H9 (cell line): ENCODE measurements at regions not wholly inside any gene's neighbourhood (a gene's known extent, or its start where the extent isn't known, plus 50 kb on each side); places are given as distances from the start of the nearest gene placed in this dataset.

ENCODE experiments used
- DNase-seq: peaks from one replicate; pipeline ENCODE4 v3.0.0-alpha.2; 2017
- H2AFZ ChIP-seq: one replicate; pipeline ENCODE4 v1.6.1; 2013; ENCODE audit warnings: mild to moderate bottlenecking, low read length, control low read depth, moderate library complexity
- H2AK5ac ChIP-seq: 2 replicates; pipeline ENCODE4 v1.6.1; 2013; ENCODE audit warnings: low read length, control low read depth, mixed read lengths; ENCODE audit not compliant: insufficient read length
- H2BK120ac ChIP-seq: one replicate; pipeline ENCODE4 v1.6.1; 2013; ENCODE audit warnings: low read depth, mild to moderate bottlenecking, low read length, control low read depth, inconsistent platforms; ENCODE audit not compliant: poor library complexity, severe bottlenecking
- H2BK12ac ChIP-seq: 2 replicates; pipeline ENCODE4 v1.6.1; 2013; ENCODE audit warnings: low read length, control low read depth, mixed read lengths, low read depth; ENCODE audit not compliant: insufficient read length
- H2BK15ac ChIP-seq: 2 replicates; pipeline ENCODE4 v1.6.1; 2013; ENCODE audit warnings: low read depth, low read length, control low read depth
- H2BK20ac ChIP-seq: one replicate; pipeline ENCODE4 v1.6.1; 2013; ENCODE audit warnings: low read depth, mild to moderate bottlenecking, low read length, control low read depth, inconsistent platforms; ENCODE audit not compliant: poor library complexity, severe bottlenecking
- H2BK5ac ChIP-seq: 2 replicates; pipeline ENCODE4 v1.6.1; 2013; ENCODE audit warnings: low read length, control low read depth, mixed read lengths; ENCODE audit not compliant: insufficient read length
- H3K14ac ChIP-seq: 2 replicates; pipeline ENCODE4 v1.6.1; 2013; ENCODE audit warnings: low read length, control low read depth; ENCODE audit not compliant: insufficient read depth
- H3K18ac ChIP-seq: 2 replicates; pipeline ENCODE4 v1.6.1; 2013; ENCODE audit warnings: low read depth, mild to moderate bottlenecking, mixed read lengths, low read length, control low read depth; ENCODE audit not compliant: insufficient read length
- H3K23ac ChIP-seq: 2 replicates; pipeline ENCODE4 v1.6.1; 2013; ENCODE audit warnings: low read length, control low read depth, mixed read lengths, low read depth; ENCODE audit not compliant: insufficient read length
- H3K23me2 ChIP-seq: 2 replicates; pipeline ENCODE4 v1.6.1; 2013; ENCODE audit warnings: low read depth, mild to moderate bottlenecking, mixed read lengths, low read length, control low read depth; ENCODE audit not compliant: insufficient read length, poor library complexity, severe bottlenecking
- H3K27ac ChIP-seq: 2 replicates; pipeline ENCODE4 v1.5.1; 2013; ENCODE audit warnings: low read length, control low read depth, mixed read lengths, low read depth; ENCODE audit not compliant: insufficient read length
- H3K27me3 ChIP-seq: 2 replicates; pipeline ENCODE4 v1.6.1; 2013; ENCODE audit warnings: low read length, control low read depth, inconsistent platforms; ENCODE audit not compliant: insufficient read depth
- H3K4ac ChIP-seq: 2 replicates; pipeline ENCODE4 v1.6.1; 2013; ENCODE audit warnings: low read depth, mild to moderate bottlenecking, control low read depth, inconsistent platforms, low read length, moderate library complexity
- H3K4me1 ChIP-seq: 2 replicates; pipeline ENCODE4 v1.6.1; 2013; ENCODE audit warnings: low read length, control low read depth, inconsistent platforms; ENCODE audit not compliant: insufficient read depth
- H3K4me2 ChIP-seq: 2 replicates; pipeline ENCODE4 v1.6.1; 2013; ENCODE audit warnings: low read length, control low read depth, mixed read lengths; ENCODE audit not compliant: insufficient read length, insufficient read depth
- H3K56ac ChIP-seq: 2 replicates; pipeline ENCODE4 v1.6.1; 2013; ENCODE audit warnings: low read depth, mild to moderate bottlenecking, mixed read lengths, low read length, control low read depth; ENCODE audit not compliant: insufficient read length
- H3K79me1 ChIP-seq: 2 replicates; pipeline ENCODE4 v1.6.1; 2013; ENCODE audit warnings: low read depth, mild to moderate bottlenecking, moderate library complexity, low read length, control low read depth, inconsistent platforms; ENCODE audit not compliant: insufficient read depth, poor library complexity, severe bottlenecking
- H3K79me2 ChIP-seq: 2 replicates; pipeline ENCODE4 v1.6.1; 2013; ENCODE audit warnings: low read length, control low read depth, inconsistent platforms; ENCODE audit not compliant: insufficient read depth
- H3K9ac ChIP-seq: 2 replicates; pipeline ENCODE4 v1.6.1; 2013; ENCODE audit warnings: low read length, control low read depth, mixed read lengths; ENCODE audit not compliant: insufficient read length; ENCODE audit errors: extremely low read depth
- H3K9me3 ChIP-seq: one replicate; pipeline ENCODE4 v1.6.1; 2013; ENCODE audit warnings: low read depth, low read length, inconsistent platforms; ENCODE audit not compliant: control insufficient read depth
- H3T11ph ChIP-seq: one replicate; pipeline ENCODE4 v1.6.1; 2013; ENCODE audit warnings: mild to moderate bottlenecking, low read length, control low read depth, inconsistent platforms
- H4K20me1 ChIP-seq: one replicate; pipeline ENCODE4 v1.6.1; 2013; ENCODE audit not compliant: control insufficient read depth, insufficient read length, insufficient read depth
- H4K5ac ChIP-seq: 2 replicates; pipeline ENCODE4 v1.6.1; 2013; ENCODE audit warnings: low read depth, mild to moderate bottlenecking, mixed read lengths, low read length, control low read depth; ENCODE audit not compliant: insufficient read length
- H4K8ac ChIP-seq: replicated peaks from 2 replicates; pipeline ENCODE4 v1.6.1; 2013; ENCODE audit warnings: low read length, control low read depth, mixed read lengths, low read depth; ENCODE audit not compliant: insufficient read length
- H4K91ac ChIP-seq: 2 replicates; pipeline ENCODE4 v1.6.1; 2013; ENCODE audit warnings: low read depth, mild to moderate bottlenecking, moderate library complexity, mixed read lengths, low read length, control low read depth; ENCODE audit not compliant: insufficient read length
- H3K27ac Mint-ChIP-seq, 3 experiments: 2 replicates in 2 of 3; 3 replicates in 1 of 3; pipeline ENCODE4 v1.8.0; 2020 to 2021; ENCODE audit warnings: mixed read lengths in 3 of 3, mild to moderate bottlenecking in 1 of 3, moderate library complexity in 1 of 3
- H3K27me3 Mint-ChIP-seq: 2 replicates; pipeline ENCODE4 v1.8.0; 2021; ENCODE audit warnings: low read depth, mild to moderate bottlenecking, moderate library complexity, mixed read lengths
- H3K36me3 Mint-ChIP-seq, 3 experiments: 2 replicates in 2 of 3; 3 replicates in 1 of 3; pipeline ENCODE4 v1.8.0; 2020 to 2021; ENCODE audit warnings: low read depth in 3 of 3, mixed read lengths in 3 of 3; ENCODE audit not compliant: insufficient read depth in 1 of 3
- H3K4me1 Mint-ChIP-seq, 2 experiments: 2 replicates each; pipeline ENCODE4 v1.8.0; 2020; ENCODE audit warnings: mixed read lengths in 2 of 2
- H3K4me3 Mint-ChIP-seq, 2 experiments: 2 replicates in 1 of 2; 3 replicates in 1 of 2; pipeline ENCODE4 v1.8.0; 2020 to 2021; ENCODE audit warnings: mild to moderate bottlenecking in 2 of 2, mixed read lengths in 2 of 2, moderate library complexity in 1 of 2
- H3K9me3 Mint-ChIP-seq, 2 experiments: 2 replicates in 1 of 2; 3 replicates in 1 of 2; pipeline ENCODE4 v1.8.0; 2020; ENCODE audit warnings: mild to moderate bottlenecking in 2 of 2, mixed read lengths in 2 of 2, moderate library complexity in 1 of 2
- WGBS: extraction: QIAGEN DNeasy Blood & Tissue Kit; methylation state at CpG from one replicate; pipeline ENCODE4 v1.1.7; 2013; ENCODE audit warnings: missing lambda C conversion rate, low lambda C conversion rate, mixed read lengths; ENCODE audit not compliant: insufficient read length; ENCODE audit errors: extremely low coverage; 5-methylcytosine and 5-hydroxymethylcytosine counted together
- TF ChIP-seq, protein P1 (sequence below): fragments of 200-600 bp; sonication (generic); conservative IDR thresholded peaks from 3 replicates; pipeline ENCODE4 v1.8.0; 2021; ENCODE audit warnings: antibody characterized with exemption, mild to moderate bottlenecking

DNA sequence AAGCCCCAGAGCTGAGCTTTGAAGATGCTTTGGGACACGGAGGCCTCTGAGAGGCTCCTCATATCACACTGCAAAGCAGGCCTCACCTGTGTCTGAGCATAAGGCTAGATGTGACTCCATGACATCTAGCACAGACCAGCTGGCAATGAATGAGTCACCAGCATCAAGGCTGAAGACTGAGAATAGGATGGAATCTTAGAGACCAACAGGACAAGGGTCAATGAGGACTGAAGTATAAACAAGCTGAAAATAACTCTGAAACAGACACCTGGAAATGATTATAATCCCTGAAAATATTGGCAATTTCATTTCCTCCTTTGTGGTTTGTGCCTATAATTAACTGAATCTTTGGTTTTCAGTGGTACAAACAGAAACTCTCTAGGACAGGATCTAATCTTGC is 87.1 kb upstream of the PRPS1 start:
- H3K56ac ChIP-seq = no peak overlapping the region
- no peak overlapping the region for H4K91ac ChIP-seq
- no peak overlapping the region for H2BK120ac ChIP-seq
- H4K8ac ChIP-seq = no peak overlapping the region
- TF ChIP-seq, protein P1, sequence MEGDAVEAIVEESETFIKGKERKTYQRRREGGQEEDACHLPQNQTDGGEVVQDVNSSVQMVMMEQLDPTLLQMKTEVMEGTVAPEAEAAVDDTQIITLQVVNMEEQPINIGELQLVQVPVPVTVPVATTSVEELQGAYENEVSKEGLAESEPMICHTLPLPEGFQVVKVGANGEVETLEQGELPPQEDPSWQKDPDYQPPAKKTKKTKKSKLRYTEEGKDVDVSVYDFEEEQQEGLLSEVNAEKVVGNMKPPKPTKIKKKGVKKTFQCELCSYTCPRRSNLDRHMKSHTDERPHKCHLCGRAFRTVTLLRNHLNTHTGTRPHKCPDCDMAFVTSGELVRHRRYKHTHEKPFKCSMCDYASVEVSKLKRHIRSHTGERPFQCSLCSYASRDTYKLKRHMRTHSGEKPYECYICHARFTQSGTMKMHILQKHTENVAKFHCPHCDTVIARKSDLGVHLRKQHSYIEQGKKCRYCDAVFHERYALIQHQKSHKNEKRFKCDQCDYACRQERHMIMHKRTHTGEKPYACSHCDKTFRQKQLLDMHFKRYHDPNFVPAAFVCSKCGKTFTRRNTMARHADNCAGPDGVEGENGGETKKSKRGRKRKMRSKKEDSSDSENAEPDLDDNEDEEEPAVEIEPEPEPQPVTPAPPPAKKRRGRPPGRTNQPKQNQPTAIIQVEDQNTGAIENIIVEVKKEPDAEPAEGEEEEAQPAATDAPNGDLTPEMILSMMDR = no peak
- no peaks in the 10 kb centered on the region for H3K79me1 ChIP-seq
- no peak overlapping the region for H2BK5ac ChIP-seq
- no peak overlapping the region for H3K9ac ChIP-seq
- H4K20me1 ChIP-seq = no peaks in the 10 kb centered on the region
- DNase-seq = no peak
- no peak overlapping the region for H3K4ac ChIP-seq
- no peak overlapping the region for H2BK20ac ChIP-seq
- Mint-ChIP-seq H3K9me3 (peaks cover 0 to 29% of the 10 kb centered on the region in 2 experiments; a peak in 2 of 5 replicates), H3K4me1 (peaks cover 4 to 13% of the 10 kb centered on the region in 2 experiments; a peak in 3 of 4 replicates), H3K36me3 (no peaks in the 10 kb centered on the region; a peak in 2 of 7 replicates), H3K27me3 (peaks cover 2% of the 10 kb centered on the region), H3K27ac (no peak overlapping the region), H3K4me3 (no peak overlapping the region)
- no peak overlapping the region for H3T11ph ChIP-seq
- no peak overlapping the region for H3K23ac ChIP-seq
- H3K14ac ChIP-seq = no peak overlapping the region
- H3K4me2 ChIP-seq = no peak overlapping the region
- no peaks in the 10 kb centered on the region for H3K9me3 ChIP-seq
- no peak overlapping the region for H2AK5ac ChIP-seq
- no peaks in the 10 kb centered on the region; the same call in 1 of the 2 replicates for H3K4me1 ChIP-seq
- H3K79me2 ChIP-seq = no peaks in the 10 kb centered on the region
- no peak overlapping the region for H2BK12ac ChIP-seq
- WGBS = no CpG with 5 or more reads among the region's 1 CpG
- no peak overlapping the region for H3K27ac ChIP-seq
- no peak overlapping the region for H4K5ac ChIP-seq
- no peaks in the 10 kb centered on the region for H3K27me3 ChIP-seq
- H2AFZ ChIP-seq = no peak overlapping the region
- no peak overlapping the region for H3K18ac ChIP-seq
- no peak overlapping the region for H2BK15ac ChIP-seq
- H3K23me2 ChIP-seq = no peaks in the 10 kb centered on the region
